ENCODE measurements at regions not wholly inside any gene's neighbourhood (a gene's known extent, or its start where the extent isn't known, plus 50 kb on each side); places are given as distances from the start of the nearest gene placed in this dataset.

DNA sequence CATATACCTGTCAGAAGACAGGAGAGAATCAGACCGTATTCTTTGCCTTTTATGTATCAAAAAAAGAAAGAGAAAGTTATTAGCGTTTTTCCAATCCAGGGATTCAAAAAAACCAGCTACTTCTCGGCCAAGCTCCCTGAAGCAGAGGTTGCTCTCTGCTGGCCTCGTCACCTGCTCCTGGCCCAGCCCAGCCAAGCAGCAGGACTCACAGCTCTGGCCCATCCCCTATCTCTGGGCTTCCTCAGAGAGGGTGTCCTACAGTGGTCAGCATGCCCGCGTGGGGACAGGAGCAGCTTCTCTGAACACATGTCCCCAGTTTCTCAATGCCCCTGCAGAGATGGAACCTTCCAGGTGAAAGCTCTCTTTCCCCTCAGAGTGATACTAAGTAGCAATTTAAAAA is 209.0 kb downstream of the URI1 start:
- no peak for TF ChIP-seq POLR2A (IDR thresholded peaks at IDR 0.05)
- TF ChIP-seq, protein P1, sequence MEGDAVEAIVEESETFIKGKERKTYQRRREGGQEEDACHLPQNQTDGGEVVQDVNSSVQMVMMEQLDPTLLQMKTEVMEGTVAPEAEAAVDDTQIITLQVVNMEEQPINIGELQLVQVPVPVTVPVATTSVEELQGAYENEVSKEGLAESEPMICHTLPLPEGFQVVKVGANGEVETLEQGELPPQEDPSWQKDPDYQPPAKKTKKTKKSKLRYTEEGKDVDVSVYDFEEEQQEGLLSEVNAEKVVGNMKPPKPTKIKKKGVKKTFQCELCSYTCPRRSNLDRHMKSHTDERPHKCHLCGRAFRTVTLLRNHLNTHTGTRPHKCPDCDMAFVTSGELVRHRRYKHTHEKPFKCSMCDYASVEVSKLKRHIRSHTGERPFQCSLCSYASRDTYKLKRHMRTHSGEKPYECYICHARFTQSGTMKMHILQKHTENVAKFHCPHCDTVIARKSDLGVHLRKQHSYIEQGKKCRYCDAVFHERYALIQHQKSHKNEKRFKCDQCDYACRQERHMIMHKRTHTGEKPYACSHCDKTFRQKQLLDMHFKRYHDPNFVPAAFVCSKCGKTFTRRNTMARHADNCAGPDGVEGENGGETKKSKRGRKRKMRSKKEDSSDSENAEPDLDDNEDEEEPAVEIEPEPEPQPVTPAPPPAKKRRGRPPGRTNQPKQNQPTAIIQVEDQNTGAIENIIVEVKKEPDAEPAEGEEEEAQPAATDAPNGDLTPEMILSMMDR (IDR thresholded peaks at IDR 0.05), result no peak

Measured in heart left ventricle (tissue), 13 donors.